ENCODE measurements at regions not wholly inside any gene's neighbourhood (a gene's known extent, or its start where the extent isn't known, plus 50 kb on each side); places are given as distances from the start of the nearest gene placed in this dataset.

DNA sequence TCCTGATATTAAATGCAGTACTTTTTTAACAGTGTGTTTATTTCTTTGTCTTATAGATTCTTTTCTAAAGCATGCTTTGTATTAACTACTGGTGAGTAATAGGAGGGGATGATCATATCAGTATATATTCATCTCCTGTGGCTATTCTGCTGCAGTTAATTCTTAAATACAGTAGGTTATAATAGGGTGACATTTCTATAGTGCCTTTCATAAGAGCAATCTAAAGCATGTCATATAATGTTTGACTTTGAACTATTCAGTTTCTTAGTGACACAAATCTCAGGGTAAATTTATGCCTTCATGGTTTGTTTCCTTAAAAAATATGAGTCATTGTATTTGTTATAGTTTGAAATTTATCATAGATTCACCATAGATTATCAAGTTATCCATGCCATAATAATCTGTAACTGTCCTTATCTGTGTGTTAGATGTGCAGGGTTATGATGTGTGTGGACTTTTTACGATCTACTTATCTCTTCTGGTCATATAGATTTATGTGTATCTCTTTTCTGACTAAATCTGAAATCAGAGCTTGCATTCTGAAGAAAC, 1019.5 kb downstream of the NR2F1-AS1 start:
- no peaks in the 10 kb centered on the region for H3K9me3 ChIP-seq
- H3K27ac ChIP-seq: no peak overlapping the region
- TF ChIP-seq, protein P1, sequence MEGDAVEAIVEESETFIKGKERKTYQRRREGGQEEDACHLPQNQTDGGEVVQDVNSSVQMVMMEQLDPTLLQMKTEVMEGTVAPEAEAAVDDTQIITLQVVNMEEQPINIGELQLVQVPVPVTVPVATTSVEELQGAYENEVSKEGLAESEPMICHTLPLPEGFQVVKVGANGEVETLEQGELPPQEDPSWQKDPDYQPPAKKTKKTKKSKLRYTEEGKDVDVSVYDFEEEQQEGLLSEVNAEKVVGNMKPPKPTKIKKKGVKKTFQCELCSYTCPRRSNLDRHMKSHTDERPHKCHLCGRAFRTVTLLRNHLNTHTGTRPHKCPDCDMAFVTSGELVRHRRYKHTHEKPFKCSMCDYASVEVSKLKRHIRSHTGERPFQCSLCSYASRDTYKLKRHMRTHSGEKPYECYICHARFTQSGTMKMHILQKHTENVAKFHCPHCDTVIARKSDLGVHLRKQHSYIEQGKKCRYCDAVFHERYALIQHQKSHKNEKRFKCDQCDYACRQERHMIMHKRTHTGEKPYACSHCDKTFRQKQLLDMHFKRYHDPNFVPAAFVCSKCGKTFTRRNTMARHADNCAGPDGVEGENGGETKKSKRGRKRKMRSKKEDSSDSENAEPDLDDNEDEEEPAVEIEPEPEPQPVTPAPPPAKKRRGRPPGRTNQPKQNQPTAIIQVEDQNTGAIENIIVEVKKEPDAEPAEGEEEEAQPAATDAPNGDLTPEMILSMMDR (IDR thresholded peaks at IDR 0.05): no peak
- H3K36me3 ChIP-seq: no peaks in the 10 kb centered on the region
- ATAC-seq: no peak
- no peak for DNase-seq
- H3K4me3 ChIP-seq: no peak overlapping the region
- no peaks in the 10 kb centered on the region for H3K27me3 ChIP-seq (ENCODE audit: low read depth)
- H3K4me1 ChIP-seq: no peaks in the 10 kb centered on the region
- intact Hi-C loops (cut with DNase I): no loop called here

DNA sequence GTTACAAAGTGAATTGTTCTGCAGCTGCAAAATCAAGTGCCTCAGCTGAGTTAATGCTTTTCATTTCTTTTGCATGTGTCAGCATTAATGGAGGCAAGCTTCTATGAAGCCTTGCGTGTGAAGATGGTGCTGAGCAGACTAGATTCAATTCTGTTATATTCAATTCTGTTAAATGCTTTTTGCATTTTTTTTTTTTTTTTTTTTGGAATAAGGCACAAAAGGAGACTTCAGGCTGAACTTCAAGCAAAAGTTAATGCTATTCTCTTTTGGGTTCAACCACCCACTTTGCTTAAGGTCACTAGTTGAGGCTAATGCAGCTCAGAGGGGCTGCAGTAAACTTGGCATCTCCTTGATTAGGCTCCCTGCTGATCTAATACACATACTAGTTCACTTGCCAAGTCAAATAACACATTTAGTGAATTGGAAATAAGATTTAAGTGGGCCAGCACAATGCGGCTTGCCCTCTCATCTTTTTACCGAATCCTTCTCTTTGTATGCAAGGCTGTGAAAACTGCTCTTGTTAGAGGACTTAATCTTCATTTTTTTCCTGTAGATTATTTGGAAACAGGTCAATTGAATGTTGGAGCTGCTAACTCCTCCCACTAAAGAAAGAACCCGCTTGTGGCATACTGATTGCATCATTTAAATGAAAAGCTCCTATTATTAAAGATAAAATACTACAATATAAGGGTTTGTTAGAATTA, 1020.2 kb downstream of the NR2F1-AS1 start:
- H3K9me3 ChIP-seq: no peaks in the 10 kb centered on the region
- intact Hi-C loops (cut with DNase I): no loop called here
- H3K4me3 ChIP-seq: no peak overlapping the region
- no peaks in the 10 kb centered on the region for H3K27me3 ChIP-seq (ENCODE audit: low read depth)
- H3K4me1 ChIP-seq: no peaks in the 10 kb centered on the region
- DNase-seq (no peak), ATAC-seq (no peak)
- H3K27ac ChIP-seq: no peak overlapping the region
- no peaks in the 10 kb centered on the region for H3K36me3 ChIP-seq
- TF ChIP-seq, protein P1 (IDR thresholded peaks at IDR 0.05): no peak

DNA sequence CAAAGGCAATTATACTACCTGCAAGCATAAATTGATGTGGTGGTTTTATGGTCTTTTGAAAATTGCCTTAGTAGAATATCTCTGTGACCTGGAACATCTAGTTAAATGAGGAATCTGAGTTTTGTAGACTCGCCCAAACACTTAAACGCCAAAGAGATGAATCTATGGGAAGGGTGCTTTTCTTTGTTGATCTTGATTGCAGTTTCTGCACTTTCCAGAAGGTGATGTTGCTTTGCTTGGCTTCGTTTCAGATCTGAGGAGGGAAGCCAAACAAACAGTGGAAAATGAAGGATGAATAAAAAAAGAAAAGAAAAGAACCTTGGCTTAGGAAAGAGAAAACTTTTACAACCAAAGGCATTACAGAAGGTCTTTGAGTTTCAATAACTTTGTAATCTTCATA, 1021.2 kb downstream of the NR2F1-AS1 start:
- no peak overlapping the region for H3K27ac ChIP-seq
- H3K4me1 ChIP-seq: no peaks in the 10 kb centered on the region
- no peak for DNase-seq
- H3K36me3 ChIP-seq: no peaks in the 10 kb centered on the region
- H3K27me3 ChIP-seq (ENCODE audit: low read depth): no peaks in the 10 kb centered on the region
- no peak overlapping the region for H3K4me3 ChIP-seq
- TF ChIP-seq, protein P1 (IDR thresholded peaks at IDR 0.05): no peak
- no peaks in the 10 kb centered on the region for H3K9me3 ChIP-seq
- no peak for ATAC-seq
- intact Hi-C loops (cut with DNase I): no loop called here

DNA sequence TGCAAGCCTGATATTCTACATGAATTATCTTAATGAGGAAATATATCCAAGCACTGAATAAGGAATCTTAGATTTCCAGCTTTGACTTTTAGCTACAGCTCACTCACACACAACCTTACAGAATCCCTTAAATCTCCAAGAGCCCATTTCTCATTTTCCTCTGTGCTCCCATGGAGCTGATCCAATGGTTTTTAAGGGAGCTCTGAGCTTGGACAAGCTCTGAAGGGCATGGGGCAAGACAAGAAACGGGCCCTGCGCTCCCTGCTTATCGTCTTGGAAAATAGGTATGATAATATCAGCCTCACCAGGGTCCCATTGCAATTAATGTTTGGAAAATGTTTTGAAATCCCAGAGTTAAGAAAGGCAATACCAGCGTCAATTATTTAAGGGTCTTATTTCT, 1021.7 kb downstream of the NR2F1-AS1 start:
- Histone ChIP-seq H3K36me3 (no peaks in the 10 kb centered on the region), H3K4me1 (no peaks in the 10 kb centered on the region), H3K9me3 (no peaks in the 10 kb centered on the region), H3K27me3 (ENCODE audit: low read depth) (no peaks in the 10 kb centered on the region), H3K27ac (no peak overlapping the region), H3K4me3 (no peak overlapping the region)
- DNase-seq (no peak), ATAC-seq (no peak)
- TF ChIP-seq, protein P1 (IDR thresholded peaks at IDR 0.05): no peak
- intact Hi-C loops (cut with DNase I): no loop called here

DNA sequence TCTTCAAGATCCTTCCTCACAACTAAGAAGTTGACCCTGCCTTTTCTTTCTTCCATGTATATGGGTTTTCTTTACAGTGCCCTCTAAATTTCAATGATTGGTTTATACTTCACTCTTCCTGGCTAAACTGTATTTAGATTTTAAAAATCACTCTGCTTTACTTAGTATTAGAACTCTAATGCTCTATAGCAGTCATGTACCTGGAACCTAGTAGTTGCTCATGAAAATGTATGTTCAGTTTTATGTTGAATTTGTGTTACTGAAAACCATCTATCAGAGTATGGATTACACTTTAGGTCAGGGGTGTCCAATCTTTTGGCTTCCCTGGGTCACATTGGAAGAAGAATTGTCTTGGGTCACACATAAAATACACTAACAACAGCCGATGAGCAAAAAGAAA, 1024.3 kb downstream of the NR2F1-AS1 start:
- H3K27me3 ChIP-seq (ENCODE audit: low read depth): no peaks in the 10 kb centered on the region
- ATAC-seq (no peak), DNase-seq (no peak)

More for the DNA sequence above, 1024.3 kb downstream of the NR2F1-AS1 start:
- Histone ChIP-seq H3K36me3 (no peaks in the 10 kb centered on the region), H3K4me3 (no peak overlapping the region), H3K9me3 (no peaks in the 10 kb centered on the region), H3K27ac (no peak overlapping the region), H3K4me1 (no peaks in the 10 kb centered on the region)
- TF ChIP-seq, protein P1 (IDR thresholded peaks at IDR 0.05): no peak
- intact Hi-C loops (cut with DNase I): no loop called here

Data from lower lobe of right lung (tissue), 2 donors.